ENCODE measurements at regions not wholly inside any gene's neighbourhood (a gene's known extent, or its start where the extent isn't known, plus 50 kb on each side); places are given as distances from the start of the nearest gene placed in this dataset.

DNA sequence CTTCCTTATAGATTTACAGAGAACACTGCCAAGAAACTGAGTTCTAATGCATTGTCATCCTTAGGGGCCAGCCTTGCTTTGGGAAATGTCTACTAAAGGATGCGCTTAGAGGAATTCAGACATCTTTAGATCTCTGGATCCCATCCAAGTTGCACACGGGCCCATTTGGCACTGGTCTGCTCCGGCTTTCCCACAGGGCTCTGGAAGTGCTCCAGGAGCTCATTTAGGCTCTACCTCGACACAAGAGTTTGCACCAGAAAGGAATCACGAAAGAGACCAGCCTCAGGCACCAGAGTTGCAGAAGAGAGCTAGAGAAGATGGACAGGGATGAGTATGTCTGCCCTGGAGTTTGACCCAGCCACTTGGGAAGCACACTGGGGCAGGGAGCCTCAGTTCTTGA, 150.1 kb upstream of the TMEM72 start:
- Histone ChIP-seq H3K4me3 (replicated peaks in 1 of 3) (no peak overlapping the region), H3K27me3 (no peaks in the 10 kb centered on the region), H3K9me3 (no peaks in the 10 kb centered on the region), H3K4me1 (no peaks in the 10 kb centered on the region), H3K36me3 (no peaks in the 10 kb centered on the region), H3K27ac (no peak overlapping the region)
- intact Hi-C loops (cut with DNase I) = no loop called here
- WGBS, 2 donors = 47 to 53% methylated on average over 5 of the region's 5 CpGs
- DNase-seq = no peak
- TF ChIP-seq, protein P1, sequence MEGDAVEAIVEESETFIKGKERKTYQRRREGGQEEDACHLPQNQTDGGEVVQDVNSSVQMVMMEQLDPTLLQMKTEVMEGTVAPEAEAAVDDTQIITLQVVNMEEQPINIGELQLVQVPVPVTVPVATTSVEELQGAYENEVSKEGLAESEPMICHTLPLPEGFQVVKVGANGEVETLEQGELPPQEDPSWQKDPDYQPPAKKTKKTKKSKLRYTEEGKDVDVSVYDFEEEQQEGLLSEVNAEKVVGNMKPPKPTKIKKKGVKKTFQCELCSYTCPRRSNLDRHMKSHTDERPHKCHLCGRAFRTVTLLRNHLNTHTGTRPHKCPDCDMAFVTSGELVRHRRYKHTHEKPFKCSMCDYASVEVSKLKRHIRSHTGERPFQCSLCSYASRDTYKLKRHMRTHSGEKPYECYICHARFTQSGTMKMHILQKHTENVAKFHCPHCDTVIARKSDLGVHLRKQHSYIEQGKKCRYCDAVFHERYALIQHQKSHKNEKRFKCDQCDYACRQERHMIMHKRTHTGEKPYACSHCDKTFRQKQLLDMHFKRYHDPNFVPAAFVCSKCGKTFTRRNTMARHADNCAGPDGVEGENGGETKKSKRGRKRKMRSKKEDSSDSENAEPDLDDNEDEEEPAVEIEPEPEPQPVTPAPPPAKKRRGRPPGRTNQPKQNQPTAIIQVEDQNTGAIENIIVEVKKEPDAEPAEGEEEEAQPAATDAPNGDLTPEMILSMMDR (IDR thresholded peaks at IDR 0.05) = no peak
- no peak for TF ChIP-seq POLR2A (IDR thresholded peaks at IDR 0.05)

DNA sequence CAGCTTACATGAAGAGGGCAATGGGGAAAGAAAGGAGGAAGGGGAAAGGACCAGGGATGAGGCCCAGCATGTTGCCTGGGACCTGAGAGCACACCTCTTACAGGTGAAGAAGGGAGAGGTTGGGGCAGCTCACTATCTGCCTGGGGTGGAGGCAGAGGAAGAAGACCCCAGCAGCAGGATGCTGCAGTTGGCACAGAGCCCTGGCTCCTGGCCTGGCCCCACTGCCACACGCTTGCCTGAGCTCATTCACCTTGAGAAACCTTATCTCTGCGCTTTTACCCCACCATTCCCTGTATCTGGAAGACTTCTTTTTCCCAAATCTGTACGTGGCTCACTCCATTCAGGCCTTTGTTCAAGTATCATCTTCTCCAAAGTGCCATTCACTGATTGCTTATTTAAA, 147.8 kb upstream of the TMEM72 start:
- no peak overlapping the region for H3K27ac ChIP-seq
- H3K27me3 ChIP-seq = no peaks in the 10 kb centered on the region
- intact Hi-C loops (cut with DNase I) = no loop called here
- H3K36me3 ChIP-seq = no peaks in the 10 kb centered on the region
- no peaks in the 10 kb centered on the region for H3K9me3 ChIP-seq
- no peak for TF ChIP-seq POLR2A (IDR thresholded peaks at IDR 0.05)
- TF ChIP-seq, protein P1 (IDR thresholded peaks at IDR 0.05) = no peak
- H3K4me1 ChIP-seq = no peaks in the 10 kb centered on the region
- H3K4me3 ChIP-seq (replicated peaks in 1 of 3) = no peak overlapping the region
- no peak for DNase-seq
- WGBS, 2 donors = 76 to 78% methylated on average over 3 of the region's 3 CpGs

DNA sequence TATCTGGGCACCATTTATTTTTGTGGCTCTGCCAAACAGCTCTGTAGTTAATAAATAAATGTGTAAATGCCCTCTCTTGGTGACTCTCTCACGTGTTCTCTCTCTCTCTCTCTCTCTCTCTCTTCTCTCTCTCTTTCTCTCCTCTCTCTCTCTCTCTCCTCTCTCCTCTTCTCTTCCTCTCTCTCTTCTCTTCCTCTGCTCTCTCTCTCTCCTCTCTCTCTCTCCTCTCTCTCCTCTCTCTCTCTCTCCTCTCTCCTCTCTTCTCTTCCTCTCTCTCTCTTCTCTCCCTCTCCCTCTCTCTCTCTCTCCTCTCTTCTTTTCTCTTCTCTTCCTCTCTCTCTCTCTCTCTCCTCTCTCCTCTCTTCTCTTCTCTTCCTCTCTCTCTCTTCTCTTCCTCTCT, 145.8 kb upstream of the TMEM72 start:
- H3K9me3 ChIP-seq = no peaks in the 10 kb centered on the region
- intact Hi-C loops (cut with DNase I) = no loop called here
- no peak overlapping the region for H3K4me3 ChIP-seq (replicated peaks in 1 of 3)
- 89 to 91% methylated on average over 1 of the region's 1 CpG for WGBS, 2 donors
- H3K36me3 ChIP-seq = no peaks in the 10 kb centered on the region
- DNase-seq = no peak
- H3K27ac ChIP-seq = no peak overlapping the region
- H3K27me3 ChIP-seq = no peaks in the 10 kb centered on the region
- no peak for TF ChIP-seq POLR2A (IDR thresholded peaks at IDR 0.05)
- TF ChIP-seq, protein P1 (IDR thresholded peaks at IDR 0.05) = peak in 1 of 6 experiments; percentile 6
- no peaks in the 10 kb centered on the region for H3K4me1 ChIP-seq

DNA sequence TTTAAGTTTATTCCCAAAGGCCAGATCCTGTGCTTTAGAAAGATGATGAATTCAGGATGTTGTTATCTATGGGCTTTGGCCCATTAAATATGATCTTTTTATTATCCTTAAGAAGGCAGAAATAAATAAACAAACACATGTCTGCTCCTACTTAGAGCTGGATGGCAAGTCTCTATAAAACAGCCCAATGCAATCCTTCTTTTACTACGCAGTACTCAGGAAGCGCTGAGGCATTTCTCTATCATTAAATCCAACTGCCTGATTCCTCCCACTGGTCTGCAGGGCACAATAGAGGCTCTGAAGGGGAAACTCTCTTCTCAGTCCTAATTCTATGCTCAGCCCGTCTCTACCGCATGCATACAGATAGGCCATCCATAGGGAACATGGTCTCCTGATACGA, 144.5 kb upstream of the TMEM72 start:
- intact Hi-C loops (cut with DNase I) = no loop called here
- Histone ChIP-seq H3K4me3 (replicated peaks in 1 of 3) (no peak overlapping the region), H3K27me3 (no peaks in the 10 kb centered on the region), H3K4me1 (no peaks in the 10 kb centered on the region), H3K27ac (no peak overlapping the region), H3K9me3 (no peaks in the 10 kb centered on the region), H3K36me3 (no peaks in the 10 kb centered on the region)
- TF ChIP-seq, protein P1 (IDR thresholded peaks at IDR 0.05) = no peak
- TF ChIP-seq POLR2A (IDR thresholded peaks at IDR 0.05) = no peak
- 92 to 96% methylated on average over 5 of the region's 5 CpGs for WGBS, 2 donors
- DNase-seq = no peak

DNA sequence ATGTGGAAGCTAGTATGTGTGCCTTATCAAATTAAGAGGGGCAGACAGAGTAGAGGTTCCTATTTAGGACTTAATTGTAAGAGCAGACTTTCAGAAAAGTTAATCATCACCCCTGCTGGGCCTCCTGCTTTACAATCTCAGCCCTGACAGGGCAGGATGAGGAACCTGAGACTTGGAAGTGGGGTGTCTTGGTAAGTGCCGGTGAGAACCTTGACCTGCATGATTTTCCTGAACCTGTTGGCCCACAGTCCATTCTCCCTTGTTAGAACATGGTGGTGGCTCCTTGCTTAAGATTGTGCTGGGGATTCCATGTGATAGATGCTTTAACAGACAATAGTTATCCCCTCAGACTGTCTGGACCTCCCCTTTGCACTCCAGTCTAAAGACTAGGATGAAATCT, 141.7 kb upstream of the TMEM72 start:
- Histone ChIP-seq H3K9me3 (no peaks in the 10 kb centered on the region), H3K27ac (no peak overlapping the region), H3K36me3 (no peaks in the 10 kb centered on the region), H3K27me3 (no peaks in the 10 kb centered on the region), H3K4me1 (no peaks in the 10 kb centered on the region), H3K4me3 (replicated peaks in 1 of 3) (no peak overlapping the region)
- no peak for DNase-seq
- TF ChIP-seq, protein P1 (IDR thresholded peaks at IDR 0.05) = no peak
- no peak for TF ChIP-seq POLR2A (IDR thresholded peaks at IDR 0.05)
- 88 to 95% methylated on average over 1 of the region's 1 CpG for WGBS, 2 donors
- intact Hi-C loops (cut with DNase I) = no loop called here

All from thyroid gland (tissue), 4 donors.